ENCODE measurements at regions not wholly inside any gene's neighbourhood (a gene's known extent, or its start where the extent isn't known, plus 50 kb on each side); places are given as distances from the start of the nearest gene placed in this dataset.

DNA sequence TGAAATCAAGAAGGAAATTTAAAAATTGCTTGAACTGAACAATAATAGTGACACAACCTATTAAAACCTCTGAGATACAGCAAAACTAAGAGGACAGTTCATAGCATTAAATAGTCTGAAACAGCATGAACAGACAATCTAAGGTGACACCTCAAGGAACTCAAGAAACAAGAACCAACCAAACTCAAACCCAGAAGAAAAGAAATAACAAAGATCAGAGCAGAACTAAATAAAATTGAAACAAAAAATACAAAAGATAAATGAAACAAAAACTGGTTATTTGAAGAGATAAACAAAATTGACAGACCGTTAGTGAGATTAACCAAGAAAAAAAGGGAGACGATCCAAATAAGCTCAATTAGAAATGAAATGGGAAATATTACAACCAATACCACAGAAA, 122.8 kb upstream of the TOP3B start:
- H3K4me3 Mint-ChIP-seq: no peak overlapping the region
- H3K36me3 Mint-ChIP-seq (ENCODE audit: insufficient read depth): no peaks in the 10 kb centered on the region
- DNase-seq (ENCODE audit: low spot score in 2 of 2) (no peak), ATAC-seq (replicated peaks; ENCODE audit: extremely low read depth, poor library complexity, severe bottlenecking) (no peak)
- no peaks in the 10 kb centered on the region for H3K9me3 Mint-ChIP-seq
- H3K27me3 Mint-ChIP-seq: peaks cover 26% of the 10 kb centered on the region
- H3K27ac Mint-ChIP-seq (ENCODE audit: low read depth): no peak overlapping the region
- H3K4me1 Mint-ChIP-seq: peaks cover under 1% of the 10 kb centered on the region

DNA sequence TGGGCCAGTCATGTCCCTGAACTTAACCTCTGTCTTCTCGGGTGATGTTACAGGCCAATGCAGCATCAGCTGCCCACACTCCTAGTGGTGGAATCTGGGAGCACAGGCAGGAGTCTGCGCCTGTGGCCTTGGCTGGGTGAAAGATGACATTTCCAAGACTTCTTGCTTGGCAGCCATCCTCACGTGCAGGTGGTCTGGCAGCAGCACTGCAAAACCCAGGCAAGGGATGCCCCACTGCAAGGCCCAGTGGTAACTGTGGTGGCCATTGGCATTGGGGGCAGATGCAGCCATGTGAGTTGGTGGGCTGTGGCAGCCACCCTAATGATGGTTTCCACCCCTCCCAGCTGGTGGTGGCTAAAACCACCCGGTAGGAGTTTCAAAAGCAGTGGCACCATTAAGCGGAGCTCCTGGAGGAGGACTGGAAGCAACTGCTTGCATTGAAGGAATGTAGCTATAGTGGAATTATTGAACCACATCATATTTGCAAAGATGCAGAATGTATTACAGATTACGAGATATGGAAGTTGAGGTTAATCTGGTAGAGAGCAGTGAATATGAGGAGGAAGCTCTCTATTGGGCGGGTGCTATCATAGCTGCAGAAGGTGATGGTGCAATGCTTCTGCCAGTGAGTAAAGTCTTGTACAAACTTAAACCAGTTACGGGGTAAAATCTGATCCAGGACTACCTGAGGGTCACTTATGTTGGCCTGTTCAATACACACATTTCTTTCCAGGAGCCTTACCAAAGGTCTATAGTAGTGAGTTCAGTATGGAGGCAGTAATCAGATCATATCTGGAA, 120.7 kb upstream of the TOP3B start:
- H3K27ac Mint-ChIP-seq (ENCODE audit: low read depth): no peak overlapping the region
- H3K4me1 Mint-ChIP-seq: no peaks in the 10 kb centered on the region
- H3K27me3 Mint-ChIP-seq: peaks cover 26% of the 10 kb centered on the region
- DNase-seq (ENCODE audit: low spot score in 2 of 2): no peak
- no peak overlapping the region for H3K4me3 Mint-ChIP-seq
- H3K36me3 Mint-ChIP-seq (ENCODE audit: insufficient read depth): no peaks in the 10 kb centered on the region
- H3K9me3 Mint-ChIP-seq: no peaks in the 10 kb centered on the region
- ATAC-seq (replicated peaks; ENCODE audit: extremely low read depth, poor library complexity, severe bottlenecking): no peak

GRCh38 chr22:22099833-22100812, 117.5 kb upstream of the TOP3B start:
- no peak for ATAC-seq (replicated peaks; ENCODE audit: extremely low read depth, poor library complexity, severe bottlenecking)
- H3K36me3 Mint-ChIP-seq (ENCODE audit: insufficient read depth): no peaks in the 10 kb centered on the region
- H3K27ac Mint-ChIP-seq (ENCODE audit: low read depth): no peak overlapping the region
- H3K4me1 Mint-ChIP-seq: no peaks in the 10 kb centered on the region
- no peaks in the 10 kb centered on the region for H3K9me3 Mint-ChIP-seq
- H3K4me3 Mint-ChIP-seq: no peak overlapping the region
- peaks cover 32% of the 10 kb centered on the region for H3K27me3 Mint-ChIP-seq
- DNase-seq (ENCODE audit: low spot score in 2 of 2): no peak

DNA sequence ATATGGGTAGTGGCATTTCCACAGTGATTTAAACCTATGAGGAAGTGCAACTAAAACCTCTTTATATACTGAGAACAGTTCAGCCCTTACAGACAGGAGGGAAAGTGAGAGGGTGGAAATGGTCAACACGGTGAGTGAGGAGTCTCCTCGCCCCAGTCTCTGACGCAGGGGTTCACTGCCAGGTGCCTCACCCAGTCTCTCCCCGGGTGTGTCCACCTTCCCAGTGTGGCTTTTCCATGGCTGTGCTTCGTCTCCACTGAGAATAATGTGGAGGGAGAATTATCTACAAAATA, 116.6 kb upstream of the TOP3B start:
- DNase-seq (ENCODE audit: low spot score in 2 of 2) (no peak), ATAC-seq (replicated peaks; ENCODE audit: extremely low read depth, poor library complexity, severe bottlenecking) (no peak)
- no peaks in the 10 kb centered on the region for H3K9me3 Mint-ChIP-seq
- H3K36me3 Mint-ChIP-seq (ENCODE audit: insufficient read depth): no peaks in the 10 kb centered on the region
- H3K4me3 Mint-ChIP-seq: no peak overlapping the region
- H3K27ac Mint-ChIP-seq (ENCODE audit: low read depth): no peak overlapping the region
- peaks cover 37% of the 10 kb centered on the region for H3K27me3 Mint-ChIP-seq
- H3K4me1 Mint-ChIP-seq: no peaks in the 10 kb centered on the region

- Mint-ChIP-seq H3K4me1 (no peaks in the 10 kb centered on the region), H3K9me3 (no peaks in the 10 kb centered on the region), H3K36me3 (ENCODE audit: insufficient read depth) (no peaks in the 10 kb centered on the region), H3K4me3 (no peak overlapping the region), H3K27me3 (peaks cover 37% of the 10 kb centered on the region), H3K27ac (ENCODE audit: low read depth) (no peak overlapping the region)
- ATAC-seq (replicated peaks; ENCODE audit: extremely low read depth, poor library complexity, severe bottlenecking) (no peak), DNase-seq (ENCODE audit: low spot score in 2 of 2) (no peak)
Observed at GRCh38 chr22:22098457-22099193, 116.0 kb upstream of the TOP3B start.

- Mint-ChIP-seq H3K36me3 (ENCODE audit: insufficient read depth) (no peaks in the 10 kb centered on the region), H3K27me3 (peaks cover 37% of the 10 kb centered on the region), H3K4me3 (no peak overlapping the region), H3K4me1 (no peaks in the 10 kb centered on the region), H3K27ac (ENCODE audit: low read depth) (no peak overlapping the region), H3K9me3 (no peaks in the 10 kb centered on the region)
- no peak for ATAC-seq (replicated peaks; ENCODE audit: extremely low read depth, poor library complexity, severe bottlenecking)
- DNase-seq (ENCODE audit: low spot score in 2 of 2): no peak
Observed at GRCh38 chr22:22097727-22098228, 115.2 kb upstream of the TOP3B start.

DNA sequence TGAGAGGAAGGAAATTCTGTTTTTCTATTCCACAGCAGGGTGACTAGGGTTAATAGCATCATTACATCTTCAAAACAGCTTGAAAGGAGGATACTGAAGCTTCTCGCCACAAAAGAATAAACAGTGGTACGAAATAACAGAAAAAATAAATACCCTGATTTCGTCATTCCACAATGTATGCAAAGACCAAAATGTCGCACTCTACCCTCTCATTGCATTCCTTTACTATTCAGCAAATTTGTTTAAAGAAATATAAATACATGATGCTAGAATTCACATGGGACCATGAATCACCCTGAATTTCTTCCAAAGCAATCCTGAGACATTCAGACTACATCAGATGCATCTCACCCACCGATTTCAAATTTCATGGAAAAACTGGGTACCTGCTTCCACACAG, 112.3 kb upstream of the TOP3B start:
- no peaks in the 10 kb centered on the region for H3K36me3 Mint-ChIP-seq (ENCODE audit: insufficient read depth)
- H3K4me3 Mint-ChIP-seq: no peak overlapping the region
- ATAC-seq (replicated peaks; ENCODE audit: extremely low read depth, poor library complexity, severe bottlenecking) (no peak), DNase-seq (ENCODE audit: low spot score in 2 of 2) (no peak)
- peaks cover 62% of the 10 kb centered on the region for H3K27me3 Mint-ChIP-seq
- H3K27ac Mint-ChIP-seq (ENCODE audit: low read depth): no peak overlapping the region
- H3K4me1 Mint-ChIP-seq: no peaks in the 10 kb centered on the region
- H3K9me3 Mint-ChIP-seq: no peaks in the 10 kb centered on the region

- no peaks in the 10 kb centered on the region for H3K9me3 Mint-ChIP-seq
- H3K27me3 Mint-ChIP-seq: peaks cover 66% of the 10 kb centered on the region
- no peak overlapping the region for H3K4me3 Mint-ChIP-seq
- ATAC-seq (replicated peaks; ENCODE audit: extremely low read depth, poor library complexity, severe bottlenecking) (no peak), DNase-seq (ENCODE audit: low spot score in 2 of 2) (no peak)
- no peaks in the 10 kb centered on the region for H3K4me1 Mint-ChIP-seq
- no peak overlapping the region for H3K27ac Mint-ChIP-seq (ENCODE audit: low read depth)
- H3K36me3 Mint-ChIP-seq (ENCODE audit: insufficient read depth): no peaks in the 10 kb centered on the region
Observed at GRCh38 chr22:22094514-22094913, 111.9 kb upstream of the TOP3B start.

DNA sequence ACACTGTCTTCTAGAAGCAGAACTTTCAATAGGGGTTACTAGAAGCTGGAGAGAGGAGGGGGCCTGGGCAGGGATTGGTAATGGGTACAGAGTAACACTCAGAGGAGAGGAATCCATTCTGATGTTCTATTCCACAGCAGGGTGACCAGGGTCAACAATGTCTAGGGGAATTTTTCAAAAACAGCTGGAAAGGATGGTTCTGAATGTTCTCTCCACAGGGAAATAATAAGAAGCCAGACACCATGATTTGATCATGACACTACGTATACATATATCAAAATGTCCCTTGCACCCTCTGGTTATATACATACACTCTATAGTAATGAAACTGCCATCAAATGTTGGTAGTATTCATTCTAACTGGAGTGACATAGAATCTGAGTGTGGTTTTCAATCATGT, 111.2 kb upstream of the TOP3B start:
- ATAC-seq (replicated peaks; ENCODE audit: extremely low read depth, poor library complexity, severe bottlenecking) (no peak), DNase-seq (ENCODE audit: low spot score in 2 of 2) (no peak)
- H3K4me3 Mint-ChIP-seq: no peak overlapping the region
- H3K36me3 Mint-ChIP-seq (ENCODE audit: insufficient read depth): no peaks in the 10 kb centered on the region
- no peaks in the 10 kb centered on the region for H3K4me1 Mint-ChIP-seq
- H3K27me3 Mint-ChIP-seq: peaks cover 74% of the 10 kb centered on the region
- no peaks in the 10 kb centered on the region for H3K9me3 Mint-ChIP-seq
- H3K27ac Mint-ChIP-seq (ENCODE audit: low read depth): no peak overlapping the region

- DNase-seq (ENCODE audit: low spot score in 2 of 2) (no peak), ATAC-seq (replicated peaks; ENCODE audit: extremely low read depth, poor library complexity, severe bottlenecking) (no peak)
- no peaks in the 10 kb centered on the region for H3K36me3 Mint-ChIP-seq (ENCODE audit: insufficient read depth)
- H3K27ac Mint-ChIP-seq (ENCODE audit: low read depth): no peak overlapping the region
- H3K9me3 Mint-ChIP-seq: no peaks in the 10 kb centered on the region
- H3K4me1 Mint-ChIP-seq: no peaks in the 10 kb centered on the region
- H3K4me3 Mint-ChIP-seq: no peak overlapping the region
- H3K27me3 Mint-ChIP-seq: peaks cover 77% of the 10 kb centered on the region
Observed at GRCh38 chr22:22092974-22093373, 110.4 kb upstream of the TOP3B start.

DNA sequence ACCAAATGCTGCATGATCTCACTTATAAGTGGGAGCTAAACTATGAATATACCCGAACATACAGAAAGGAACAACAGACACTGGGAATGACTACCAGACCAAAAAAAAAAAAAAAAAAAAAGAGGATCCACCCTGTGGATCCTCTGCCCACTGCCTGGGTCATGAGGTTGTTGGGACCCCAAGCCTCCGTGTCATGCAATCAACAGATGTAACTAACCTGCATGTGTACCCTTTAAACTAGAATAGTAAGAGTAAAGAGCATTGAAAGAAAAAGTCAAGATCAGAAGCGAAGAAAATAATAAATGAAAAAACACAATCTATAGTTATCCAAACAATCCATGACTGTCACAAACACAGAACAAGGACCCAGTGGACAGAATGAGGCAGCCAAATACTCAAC, 109.5 kb upstream of the TOP3B start:
- DNase-seq (ENCODE audit: low spot score in 2 of 2) (no peak), ATAC-seq (replicated peaks; ENCODE audit: extremely low read depth, poor library complexity, severe bottlenecking) (no peak)
- Mint-ChIP-seq H3K4me1 (no peaks in the 10 kb centered on the region), H3K36me3 (ENCODE audit: insufficient read depth) (no peaks in the 10 kb centered on the region), H3K4me3 (no peak overlapping the region), H3K9me3 (no peaks in the 10 kb centered on the region), H3K27ac (ENCODE audit: low read depth) (no peak overlapping the region), H3K27me3 (peaks cover 70% of the 10 kb centered on the region)

- H3K9me3 Mint-ChIP-seq: no peaks in the 10 kb centered on the region
- ATAC-seq (replicated peaks; ENCODE audit: extremely low read depth, poor library complexity, severe bottlenecking): no peak
- H3K4me3 Mint-ChIP-seq: no peak overlapping the region
- H3K27ac Mint-ChIP-seq (ENCODE audit: low read depth): no peak overlapping the region
- H3K36me3 Mint-ChIP-seq (ENCODE audit: insufficient read depth): no peaks in the 10 kb centered on the region
- no peak for DNase-seq (ENCODE audit: low spot score in 2 of 2)
- H3K4me1 Mint-ChIP-seq: no peaks in the 10 kb centered on the region
- H3K27me3 Mint-ChIP-seq: peaks cover 70% of the 10 kb centered on the region
Observed at GRCh38 chr22:22091400-22091878, 108.9 kb upstream of the TOP3B start.

Measured in central memory CD8-positive, alpha-beta T cell (primary cell).